Natural killer cell (primary cell): ENCODE measurements at regions not wholly inside any gene's neighbourhood (a gene's known extent, or its start where the extent isn't known, plus 50 kb on each side); places are given as distances from the start of the nearest gene placed in this dataset.

Experiments used
- ATAC-seq, 3 donors: fragments of 150-1000 bp in 2 of 3; fragments of 200-7000 bp in 1 of 3; cut with Tn5 transposase; 1 replicate in 1 of 3; 2 replicates in 2 of 3; pipeline ENCODE4 v1.10.0; 2021; ENCODE audit warnings: mild to moderate bottlenecking in 2 of 3, moderate library complexity in 2 of 3
- DNase-seq, 2 donors: peaks; one replicate each; pipeline versions ENCODE4 v3.0.0 to v3.0.0-alpha.2; 2013 to 2021; ENCODE audit warnings: mixed read lengths in 1 of 2
- H3K27ac ChIP-seq: one replicate; pipeline ENCODE4 v1.5.1; 2013; ENCODE audit warnings: mild to moderate bottlenecking, low read length
- H3K27me3 ChIP-seq: one replicate; pipeline ENCODE4 v1.6.1; 2013; ENCODE audit warnings: low read length; ENCODE audit not compliant: control insufficient read depth, insufficient read depth
- H3K36me3 ChIP-seq: one replicate; pipeline ENCODE4 v1.6.1; 2013; ENCODE audit warnings: low read length; ENCODE audit not compliant: control insufficient read depth, insufficient read depth
- H3K4me1 ChIP-seq: one replicate; pipeline ENCODE4 v1.6.1; 2013; ENCODE audit warnings: low read length; ENCODE audit not compliant: control insufficient read depth, insufficient read depth
- H3K4me3 ChIP-seq: one replicate; pipeline ENCODE4 v1.5.1; 2013; ENCODE audit warnings: low read length
- H3K9me3 ChIP-seq: one replicate; pipeline ENCODE4 v1.6.1; 2013; ENCODE audit warnings: low read length; ENCODE audit not compliant: control insufficient read depth, insufficient read depth
- H3K27ac Mint-ChIP-seq, 2 donors: one replicate each; pipeline ENCODE4 v1.8.0; 2022; ENCODE audit warnings: mild to moderate bottlenecking in 2 of 2, mixed read lengths in 2 of 2, moderate library complexity in 1 of 2
- H3K27me3 Mint-ChIP-seq, 2 donors: one replicate each; pipeline ENCODE4 v1.8.0; 2022; ENCODE audit warnings: low read depth in 2 of 2, mixed read lengths in 2 of 2
- H3K36me3 Mint-ChIP-seq: one replicate; pipeline ENCODE4 v1.8.0; 2022; ENCODE audit warnings: mixed read lengths
- H3K4me1 Mint-ChIP-seq, 2 donors: one replicate each; pipeline ENCODE4 v1.8.0; 2022; ENCODE audit warnings: mixed read lengths in 2 of 2
- H3K4me3 Mint-ChIP-seq: one replicate; pipeline ENCODE4 v1.8.0; 2022; ENCODE audit warnings: mild to moderate bottlenecking, moderate library complexity, mixed read lengths
- H3K9me3 Mint-ChIP-seq, 2 donors: one replicate each; pipeline ENCODE4 v1.8.0; 2022; ENCODE audit warnings: mixed read lengths in 2 of 2
- WGBS: methylation state at CpG from one replicate; pipeline ENCODE4 v1.1.7; 2013; ENCODE audit warnings: missing lambda C conversion rate; ENCODE audit not compliant: insufficient coverage; 5-methylcytosine and 5-hydroxymethylcytosine counted together
- intact Hi-C: fragments of 100-400 bp; cut with micrococcal nuclease; formaldehyde crosslinking; loops from one replicate; pipeline ENCODE4 v1.14.2; 2022
- TF ChIP-seq, protein P1 (sequence below): fragments of 200-600 bp; IDR thresholded peaks from one replicate; pipeline ENCODE4 v1.8.0; 2022; ENCODE audit warnings: antibody characterized with exemption

DNA sequence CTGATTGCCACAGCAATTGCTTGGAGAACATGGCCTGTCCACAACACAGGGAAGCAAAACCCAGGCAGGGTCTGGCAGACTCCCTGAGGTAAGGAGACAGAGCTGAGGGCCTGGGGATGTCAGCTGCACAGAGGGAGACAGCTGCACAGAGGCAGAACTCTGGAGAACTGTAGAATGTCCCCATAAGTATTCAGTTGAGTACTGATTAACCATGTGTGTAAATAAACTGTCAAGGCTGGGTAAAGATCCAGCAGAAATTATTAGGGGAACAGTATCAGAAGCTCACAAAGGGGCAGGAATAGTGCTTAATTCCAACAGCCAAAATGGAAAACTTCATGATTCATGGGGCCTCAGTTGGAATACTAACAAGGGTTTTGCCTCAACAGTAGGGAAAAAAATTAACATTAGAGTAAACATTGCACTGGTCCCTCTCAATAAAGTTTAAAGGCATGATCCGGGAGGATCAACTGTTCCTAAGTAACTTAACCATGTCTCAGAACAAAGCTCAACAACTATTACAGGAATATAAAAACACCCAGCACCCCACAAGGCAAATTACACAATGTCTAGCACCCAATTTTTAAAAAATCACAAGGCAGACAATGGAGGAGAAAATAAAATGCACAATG lies 201.3 kb upstream of the RASSF8 start:
- Mint-ChIP-seq H3K9me3 (no peaks in the 10 kb centered on the region), H3K36me3 (no peaks in the 10 kb centered on the region), H3K4me3 (no peak overlapping the region), H3K27ac (no peak overlapping the region), H3K27me3 (peaks cover 0 to 7% of the 10 kb centered on the region in 2 donors), H3K4me1 (no peaks in the 10 kb centered on the region)
- DNase-seq (no peak), ATAC-seq (no peak)
- H3K4me3 ChIP-seq, result no peak overlapping the region
- no peaks in the 10 kb centered on the region for H3K27me3 ChIP-seq
- intact Hi-C loops, result no loop called here
- no peaks in the 10 kb centered on the region for H3K4me1 ChIP-seq
- WGBS, result 90% methylated on average over 1 of the region's 1 CpG
- H3K36me3 ChIP-seq, result no peaks in the 10 kb centered on the region
- TF ChIP-seq, protein P1, sequence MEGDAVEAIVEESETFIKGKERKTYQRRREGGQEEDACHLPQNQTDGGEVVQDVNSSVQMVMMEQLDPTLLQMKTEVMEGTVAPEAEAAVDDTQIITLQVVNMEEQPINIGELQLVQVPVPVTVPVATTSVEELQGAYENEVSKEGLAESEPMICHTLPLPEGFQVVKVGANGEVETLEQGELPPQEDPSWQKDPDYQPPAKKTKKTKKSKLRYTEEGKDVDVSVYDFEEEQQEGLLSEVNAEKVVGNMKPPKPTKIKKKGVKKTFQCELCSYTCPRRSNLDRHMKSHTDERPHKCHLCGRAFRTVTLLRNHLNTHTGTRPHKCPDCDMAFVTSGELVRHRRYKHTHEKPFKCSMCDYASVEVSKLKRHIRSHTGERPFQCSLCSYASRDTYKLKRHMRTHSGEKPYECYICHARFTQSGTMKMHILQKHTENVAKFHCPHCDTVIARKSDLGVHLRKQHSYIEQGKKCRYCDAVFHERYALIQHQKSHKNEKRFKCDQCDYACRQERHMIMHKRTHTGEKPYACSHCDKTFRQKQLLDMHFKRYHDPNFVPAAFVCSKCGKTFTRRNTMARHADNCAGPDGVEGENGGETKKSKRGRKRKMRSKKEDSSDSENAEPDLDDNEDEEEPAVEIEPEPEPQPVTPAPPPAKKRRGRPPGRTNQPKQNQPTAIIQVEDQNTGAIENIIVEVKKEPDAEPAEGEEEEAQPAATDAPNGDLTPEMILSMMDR, result no peak
- no peaks in the 10 kb centered on the region for H3K9me3 ChIP-seq
- H3K27ac ChIP-seq, result no peak overlapping the region

DNA sequence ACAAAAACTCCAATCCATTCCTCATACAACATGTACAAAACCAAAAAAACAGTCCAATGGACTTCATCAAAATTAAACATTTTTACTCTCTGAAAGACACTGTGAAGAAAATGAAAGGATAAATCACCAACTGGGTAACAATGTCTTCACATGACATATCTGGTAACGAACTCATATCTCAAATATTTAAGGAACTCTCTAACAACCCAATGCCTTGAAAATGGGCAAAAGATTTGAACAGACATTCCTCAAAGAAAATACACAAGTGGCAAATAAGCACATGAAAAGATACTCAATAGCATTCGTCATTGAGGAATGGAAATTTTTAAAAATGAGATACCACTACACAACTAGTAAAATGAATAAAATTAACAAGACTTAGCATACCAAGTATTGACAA lies 198.7 kb upstream of the RASSF8 start:
- ATAC-seq, result no peak
- Mint-ChIP-seq H3K9me3 (no peaks in the 10 kb centered on the region), H3K36me3 (no peaks in the 10 kb centered on the region), H3K4me1 (no peaks in the 10 kb centered on the region), H3K27me3 (peaks cover 0 to 7% of the 10 kb centered on the region in 2 donors), H3K4me3 (no peak overlapping the region), H3K27ac (no peak overlapping the region)
- H3K27ac ChIP-seq, result no peak overlapping the region
- no peaks in the 10 kb centered on the region for H3K9me3 ChIP-seq
- WGBS, result 78% methylated on average over 1 of the region's 2 CpGs
- H3K4me3 ChIP-seq, result no peak overlapping the region
- no peaks in the 10 kb centered on the region for H3K27me3 ChIP-seq
- no peaks in the 10 kb centered on the region for H3K4me1 ChIP-seq
- no peaks in the 10 kb centered on the region for H3K36me3 ChIP-seq
- no peak for DNase-seq
- intact Hi-C loops, result no loop called here
- TF ChIP-seq, protein P1, result no peak

DNA sequence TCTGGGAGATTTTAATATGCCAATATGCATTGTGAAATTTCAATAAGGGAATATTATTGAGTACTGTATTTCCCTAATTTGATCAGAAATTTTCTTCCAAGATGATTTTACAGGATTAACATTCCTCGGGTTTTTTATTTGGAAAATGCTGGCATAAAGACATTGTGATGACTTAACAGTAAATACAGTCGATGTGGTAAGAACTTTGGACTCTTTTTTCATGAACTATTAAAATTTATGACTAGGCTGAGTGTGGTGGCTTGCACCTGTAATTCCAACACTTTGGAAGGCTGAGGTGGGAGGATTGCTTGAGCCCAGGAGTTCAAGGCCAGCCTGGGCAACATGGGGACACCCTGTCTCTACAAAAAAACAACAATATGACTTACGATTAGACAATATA lies 197.1 kb upstream of the RASSF8 start:
- no peak for DNase-seq
- Histone ChIP-seq H3K4me3 (no peak overlapping the region), H3K9me3 (no peaks in the 10 kb centered on the region), H3K36me3 (no peaks in the 10 kb centered on the region), H3K4me1 (no peaks in the 10 kb centered on the region), H3K27me3 (no peaks in the 10 kb centered on the region), H3K27ac (no peak overlapping the region)
- TF ChIP-seq, protein P1, result no peak
- no peaks in the 10 kb centered on the region for H3K9me3 Mint-ChIP-seq
- intact Hi-C loops, result no loop called here
- no peaks in the 10 kb centered on the region for H3K36me3 Mint-ChIP-seq
- no peak overlapping the region for H3K27ac Mint-ChIP-seq
- peaks cover 0 to 7% of the 10 kb centered on the region in 2 donors for H3K27me3 Mint-ChIP-seq
- ATAC-seq, result no peak
- H3K4me3 Mint-ChIP-seq, result no peak overlapping the region
- H3K4me1 Mint-ChIP-seq, result no peaks in the 10 kb centered on the region
- WGBS, result 85% methylated on average over 2 of the region's 3 CpGs

DNA sequence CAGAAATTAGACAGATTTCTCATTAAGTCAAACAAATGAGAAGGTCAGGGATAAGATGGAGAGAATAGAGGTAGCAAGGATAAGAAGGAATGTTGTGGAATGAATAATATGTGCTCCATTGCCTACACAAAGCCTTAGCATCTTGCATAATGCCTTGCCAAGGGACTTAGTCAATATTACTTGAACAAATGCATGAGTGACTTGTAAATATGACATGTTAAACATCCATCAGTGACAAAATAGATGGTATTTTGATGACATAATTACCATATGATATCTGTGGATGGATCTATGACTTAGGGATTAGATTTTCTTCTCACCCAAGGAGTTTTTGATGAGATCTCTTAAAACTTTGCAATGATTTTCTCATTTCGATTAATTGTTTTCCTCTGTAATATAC lies 194.1 kb upstream of the RASSF8 start:
- Histone ChIP-seq H3K27ac (no peak overlapping the region), H3K36me3 (no peaks in the 10 kb centered on the region), H3K9me3 (no peaks in the 10 kb centered on the region), H3K27me3 (no peaks in the 10 kb centered on the region), H3K4me1 (no peaks in the 10 kb centered on the region), H3K4me3 (no peak overlapping the region)
- no peak for ATAC-seq
- Mint-ChIP-seq H3K36me3 (no peaks in the 10 kb centered on the region), H3K4me3 (no peak overlapping the region), H3K4me1 (no peaks in the 10 kb centered on the region), H3K27ac (no peak overlapping the region), H3K27me3 (no peaks in the 10 kb centered on the region), H3K9me3 (no peaks in the 10 kb centered on the region)
- WGBS, result 100% methylated on average over 1 of the region's 1 CpG
- TF ChIP-seq, protein P1, result no peak
- DNase-seq, result no peak
- intact Hi-C loops, result no loop called here
